ENCODE measurements at regions not wholly inside any gene's neighbourhood (a gene's known extent, or its start where the extent isn't known, plus 50 kb on each side); places are given as distances from the start of the nearest gene placed in this dataset.
"Not testable (repeated sequence)": the region's sequence is repeated elsewhere in the genome, so short reads cannot be mapped to it uniquely, and the experiment has no call there.

DNA sequence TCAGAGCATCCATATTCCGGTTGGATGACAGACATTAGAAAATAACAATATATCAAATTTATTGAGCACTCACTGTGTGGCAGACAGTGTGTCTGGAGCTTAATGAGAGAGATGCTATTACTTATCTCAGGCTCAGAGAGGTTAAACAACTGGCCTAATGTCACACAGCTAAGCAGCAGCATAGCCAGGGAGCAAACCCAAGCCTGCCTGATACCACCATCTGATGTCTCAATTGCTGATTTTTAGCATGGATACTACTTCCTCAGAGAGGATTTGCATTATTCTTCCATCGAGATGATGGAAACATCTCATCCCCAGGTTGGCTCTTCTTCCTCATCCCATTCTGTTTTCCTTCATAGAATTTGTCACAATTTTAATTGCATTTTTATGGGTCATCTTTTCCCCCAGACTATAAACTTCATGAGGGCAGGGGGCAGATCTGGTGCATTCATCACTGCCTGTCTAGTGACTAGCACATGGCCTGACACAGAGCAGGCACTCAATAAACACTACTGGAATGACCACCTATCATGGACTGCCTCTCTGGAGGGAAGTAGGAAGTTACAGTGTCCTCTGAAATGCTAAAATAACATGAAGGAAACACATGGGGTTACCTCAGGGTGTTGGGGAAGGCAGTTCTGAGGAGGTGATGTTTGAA, 344.8 kb upstream of the CCL2 start:
- DNase-seq = no peak

DNA sequence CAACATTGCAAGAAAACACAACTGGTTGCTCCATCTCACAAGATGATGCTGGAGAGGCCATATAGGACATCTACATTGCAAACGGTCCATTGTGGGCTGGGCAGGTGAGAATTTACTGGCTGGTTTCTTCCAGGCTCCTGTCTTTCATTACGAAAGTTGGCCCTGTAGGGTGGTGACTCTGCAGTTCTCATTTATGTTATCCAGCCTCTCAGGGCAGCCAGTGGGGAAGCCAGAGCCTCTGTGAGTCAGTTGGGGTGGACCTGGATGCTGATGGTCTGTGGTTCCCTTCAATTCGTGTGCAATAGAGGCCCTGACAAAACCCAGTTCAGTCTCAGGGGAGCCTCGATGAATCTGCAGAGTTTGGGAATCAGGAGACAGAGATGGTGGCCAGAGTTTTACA, 341.0 kb upstream of the CCL2 start:
- no peak for DNase-seq

DNA sequence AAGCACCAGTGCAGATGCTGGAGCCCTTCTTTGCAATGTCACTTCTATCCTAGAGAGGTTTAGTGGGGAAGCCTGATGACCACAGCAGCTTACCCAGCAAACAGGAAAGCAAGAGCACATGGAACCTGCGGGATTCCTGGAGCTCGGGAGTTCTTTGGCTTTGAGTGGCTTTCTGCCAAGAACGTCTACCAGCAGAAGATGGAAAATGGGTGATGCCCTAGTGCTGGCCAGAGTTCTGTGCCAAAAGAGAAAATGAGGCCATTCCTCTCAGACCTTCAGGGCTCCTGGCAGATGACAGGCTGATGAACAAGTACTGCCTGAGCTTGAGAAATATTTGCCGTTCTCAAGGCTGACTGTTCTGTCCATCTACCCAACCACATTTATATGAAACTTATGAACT, 332.1 kb upstream of the CCL2 start:
- DNase-seq = no peak

DNA sequence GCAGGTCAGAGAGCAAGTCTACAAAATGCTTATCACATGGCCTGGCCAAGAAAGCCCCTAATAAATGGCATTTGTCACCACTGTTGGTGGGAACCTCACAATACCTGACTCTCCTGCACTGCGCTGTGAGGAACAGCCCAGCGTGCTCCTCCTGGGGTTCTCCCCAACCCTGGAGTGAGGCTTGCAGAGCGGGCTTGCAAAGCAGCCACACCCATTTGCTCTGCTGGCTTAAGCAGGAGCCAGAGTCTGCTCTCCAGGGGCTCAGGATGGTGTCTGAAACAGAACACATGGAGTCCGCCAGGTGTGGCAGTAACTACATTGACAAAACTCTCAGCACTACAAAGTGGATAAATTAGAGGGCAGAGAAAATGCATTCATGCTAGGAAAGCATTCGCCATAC, 331.0 kb upstream of the CCL2 start:
- no peak for DNase-seq

DNA sequence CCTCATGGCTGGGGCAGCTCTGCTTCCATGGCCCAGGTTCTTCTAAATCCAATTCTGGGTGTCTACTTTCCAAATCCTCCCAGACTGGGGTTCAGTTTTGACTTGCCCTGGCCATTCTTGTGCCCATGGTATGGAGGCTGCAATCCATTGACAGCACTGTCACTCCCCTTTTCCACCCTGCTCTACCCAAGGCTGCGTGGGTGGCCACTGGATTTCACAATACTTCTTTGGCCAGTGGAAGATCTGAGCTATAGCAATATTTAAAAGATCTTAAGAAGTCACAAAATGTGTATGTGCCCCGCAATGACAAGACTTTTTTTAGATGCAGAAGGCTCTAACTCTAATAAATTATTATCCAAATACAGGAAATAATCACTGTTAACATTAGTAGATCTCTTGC, 329.4 kb upstream of the CCL2 start:
- DNase-seq = no peak

DNA sequence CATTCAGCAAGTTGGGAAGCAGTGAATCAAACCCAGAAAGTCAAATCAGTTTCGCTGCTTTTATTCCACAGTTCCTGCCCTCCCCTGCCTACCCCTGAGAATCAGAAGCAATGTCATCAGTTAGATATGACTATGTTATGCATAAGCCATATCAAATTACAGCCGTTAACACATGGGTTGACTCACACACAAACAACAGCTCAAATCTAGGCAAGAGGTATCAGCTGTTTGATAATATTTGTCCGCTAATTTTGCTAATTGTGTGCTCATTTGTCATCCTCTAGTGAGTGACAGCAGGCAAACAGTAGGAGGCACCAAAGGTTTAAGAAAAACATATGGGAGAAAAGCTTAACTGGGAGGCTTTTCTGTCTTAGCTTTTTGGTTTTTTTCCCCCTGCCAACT, 327.4 kb upstream of the CCL2 start:
- no peak for DNase-seq

DNA sequence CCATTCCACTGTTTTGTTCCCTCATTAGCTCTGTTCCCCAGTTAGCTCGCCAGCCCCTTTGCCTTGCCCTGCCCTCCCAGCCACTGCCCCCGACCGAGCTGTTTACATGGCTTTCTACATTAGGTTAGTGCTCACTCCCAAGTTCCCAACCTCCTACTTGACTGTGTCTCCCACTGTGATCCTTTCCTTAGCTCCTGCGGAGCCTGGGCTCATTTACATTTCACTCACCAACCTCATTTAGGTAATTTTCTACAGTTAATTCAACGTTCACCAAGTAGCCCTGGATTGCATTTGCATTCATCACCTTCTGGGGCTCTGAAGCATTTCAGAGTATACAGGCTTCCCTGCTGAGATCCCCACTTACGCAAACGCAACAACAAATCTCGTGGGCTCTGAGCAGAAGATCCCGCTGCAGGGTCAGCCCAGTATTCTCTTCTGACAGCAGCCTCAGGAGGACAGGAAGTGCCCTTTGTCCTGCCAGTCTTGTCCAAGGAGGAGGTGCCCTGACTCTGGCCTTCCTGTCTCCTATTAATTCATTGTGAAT, 325.8 kb upstream of the CCL2 start:
- no peak for DNase-seq

DNA sequence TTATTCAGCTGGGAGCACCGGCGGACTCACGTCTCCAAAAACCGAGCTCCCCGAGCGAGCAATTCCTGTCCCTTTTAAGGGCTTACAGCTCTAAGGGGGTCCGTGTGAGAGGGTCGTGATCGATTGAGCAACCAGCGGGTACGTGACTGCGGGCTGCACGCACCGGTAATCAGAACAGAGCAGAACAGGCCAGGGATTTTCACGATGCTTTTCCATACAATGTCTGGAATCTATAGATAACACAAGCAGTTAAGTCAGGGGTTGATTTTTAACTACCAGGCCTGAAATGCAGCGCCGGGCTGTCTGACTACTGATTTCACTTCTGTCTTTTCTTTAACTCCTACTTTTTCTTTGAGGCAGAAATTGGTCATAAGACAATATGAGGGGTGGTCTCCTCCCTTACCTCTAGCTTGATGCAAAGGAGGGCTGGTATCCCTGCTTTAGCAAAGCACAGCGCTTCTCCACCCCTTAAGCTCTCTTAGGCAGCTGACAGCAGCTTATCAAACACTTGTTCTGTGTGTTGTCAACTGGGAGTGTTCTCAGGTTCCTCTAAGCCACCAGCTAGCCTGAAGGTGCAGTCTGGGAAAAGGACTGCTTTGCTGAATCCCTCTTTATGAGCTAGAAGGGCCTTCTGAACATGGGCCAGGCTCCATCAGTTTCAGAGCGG, 323.8 kb upstream of the CCL2 start:
- DNase-seq = not testable (repeated sequence)

DNA sequence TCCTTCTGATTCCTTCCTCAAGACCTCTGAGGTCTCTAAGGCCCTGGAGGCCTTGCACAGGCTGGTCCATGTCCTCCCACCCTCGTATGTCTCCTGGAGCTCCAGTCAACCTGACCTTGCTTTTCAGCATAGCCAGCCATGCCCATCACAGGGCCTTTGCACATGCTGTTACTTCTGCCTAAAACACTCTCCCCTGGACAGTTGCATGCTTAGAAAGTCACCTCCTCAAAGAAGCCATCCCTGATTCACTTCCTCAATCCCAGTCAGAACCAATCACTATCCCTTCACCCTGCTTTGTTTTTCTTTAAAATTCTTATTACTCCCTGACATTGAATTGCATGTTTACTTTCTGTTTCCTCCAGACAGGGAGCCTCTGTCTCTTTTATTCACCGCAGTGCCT, 322.1 kb upstream of the CCL2 start:
- no peak for DNase-seq

DNA sequence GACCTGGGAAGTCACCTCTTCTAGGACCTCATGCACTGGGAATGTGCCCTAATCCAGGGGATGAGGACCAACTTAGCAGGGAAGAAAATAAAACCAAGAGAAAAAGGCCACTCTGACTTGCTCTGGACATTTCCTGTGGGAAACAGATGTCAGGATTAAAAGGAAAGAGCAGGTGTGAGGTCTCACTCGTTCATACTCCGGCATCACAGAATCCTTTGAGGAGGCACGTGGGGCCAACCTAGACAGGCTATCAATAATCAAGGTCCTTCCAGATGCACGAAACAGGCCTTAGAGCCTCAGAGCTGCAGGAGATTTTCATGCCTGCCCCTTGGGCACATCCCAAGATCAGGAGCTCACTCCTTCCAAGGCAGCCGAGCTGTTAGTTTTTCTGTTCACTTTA, 321.5 kb upstream of the CCL2 start:
- no peak for DNase-seq

DNA sequence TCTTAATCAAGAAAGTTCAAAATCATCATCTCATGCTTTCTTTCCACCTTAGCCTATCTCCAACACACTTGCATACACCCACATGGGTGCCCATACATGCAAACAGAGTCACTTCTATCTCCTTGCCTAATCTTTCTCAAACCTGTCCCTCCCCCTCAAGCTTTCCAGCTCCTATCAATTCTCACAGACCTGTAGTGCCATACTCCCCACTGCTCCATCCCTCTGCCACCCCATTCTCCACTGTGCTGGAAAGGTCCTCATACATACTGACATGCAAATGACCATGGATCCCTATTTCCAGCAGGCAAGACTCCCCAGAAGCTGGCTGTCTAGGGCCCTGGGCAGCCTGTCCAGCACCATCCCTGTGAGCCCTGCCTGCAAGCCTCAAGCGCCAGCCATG, 320.4 kb upstream of the CCL2 start:
- DNase-seq = no peak

DNA sequence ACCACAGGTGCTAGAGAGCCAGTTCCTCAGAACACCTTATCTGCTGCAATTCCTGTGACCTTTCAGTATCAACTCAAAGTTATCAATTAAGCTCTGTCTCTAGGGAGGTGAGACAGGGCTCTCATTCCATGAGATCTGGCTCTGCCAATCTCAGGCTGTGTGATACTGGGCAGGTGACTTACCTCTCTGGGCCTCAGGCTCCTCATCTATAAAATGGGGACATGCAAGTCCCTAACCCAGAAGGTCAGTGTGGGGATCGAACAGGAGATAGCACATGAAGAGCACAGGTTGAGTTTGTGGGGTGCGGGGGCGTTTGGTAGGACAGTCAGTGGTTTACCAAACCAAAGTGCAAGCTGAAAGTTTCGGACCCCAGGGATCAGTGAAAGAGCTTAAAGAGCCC, 319.3 kb upstream of the CCL2 start:
- no peak for DNase-seq

DNA sequence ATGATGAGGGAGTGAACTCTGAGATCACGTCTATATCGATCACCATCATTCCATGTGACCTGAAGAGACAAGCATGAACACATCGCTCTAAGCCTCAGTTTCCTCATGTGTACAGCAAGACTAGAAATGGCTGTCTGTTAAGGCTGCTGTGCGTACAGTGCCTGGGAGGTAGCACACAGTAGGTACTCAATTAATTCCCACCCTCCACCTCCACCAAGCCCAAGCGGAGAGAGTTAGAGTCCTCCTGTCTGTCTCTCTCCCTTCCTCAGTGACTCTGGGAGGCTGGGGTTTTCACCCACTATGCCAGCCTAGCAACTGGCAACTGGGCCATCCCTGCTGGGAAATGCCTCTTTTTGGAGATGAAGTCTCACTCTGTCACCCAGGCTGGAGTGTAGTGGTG, 318.3 kb upstream of the CCL2 start:
- DNase-seq = no peak

DNA sequence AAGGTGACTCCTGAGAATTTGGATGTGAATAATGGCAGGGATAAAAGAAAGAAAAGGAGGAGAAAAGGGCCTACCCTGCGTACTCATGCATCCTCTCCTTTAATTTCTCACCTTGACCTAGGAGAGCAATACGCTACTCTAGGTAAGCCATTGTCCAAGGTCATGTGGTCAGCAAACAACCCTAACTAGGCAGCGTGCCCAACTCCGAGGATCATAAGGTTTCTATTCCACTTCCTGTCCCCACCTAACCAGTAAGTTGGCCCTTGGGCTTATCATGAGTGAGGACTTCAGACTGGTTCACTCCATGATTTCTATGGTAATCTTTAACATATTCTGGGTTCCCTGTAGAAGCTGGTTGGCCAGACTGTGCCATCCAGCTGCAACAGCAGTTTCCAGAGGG, 315.1 kb upstream of the CCL2 start:
- DNase-seq = no peak

DNA sequence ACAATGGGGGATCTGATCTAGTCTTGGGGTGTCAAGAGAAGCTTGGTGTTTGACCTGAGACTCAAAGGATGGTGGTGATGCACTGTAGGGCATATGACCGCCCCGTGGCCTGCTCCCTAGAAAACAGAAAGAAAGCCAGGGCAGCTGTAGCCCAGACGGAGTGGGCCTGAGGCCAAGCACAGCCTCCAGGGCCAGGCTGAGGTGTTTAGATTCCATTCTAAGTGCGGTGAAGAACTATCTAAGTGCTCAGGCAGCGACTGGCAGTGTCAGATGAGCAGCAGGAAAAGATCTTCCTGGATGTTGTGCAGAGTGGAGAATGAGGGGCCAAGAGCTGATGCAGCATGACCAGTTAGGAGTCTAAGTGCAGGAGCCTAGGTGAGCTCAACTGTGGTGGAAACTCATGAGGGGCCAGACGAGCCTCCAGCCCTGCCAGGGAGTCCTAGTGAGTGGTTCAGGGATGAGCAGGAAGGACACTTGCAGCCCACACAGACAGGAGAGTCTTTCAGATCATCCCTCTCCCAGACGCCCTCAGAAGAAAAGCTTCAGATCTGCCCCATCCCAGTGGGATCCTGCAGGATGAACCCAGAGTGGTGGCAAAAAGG, 314.2 kb upstream of the CCL2 start:
- no peak for DNase-seq

DNA sequence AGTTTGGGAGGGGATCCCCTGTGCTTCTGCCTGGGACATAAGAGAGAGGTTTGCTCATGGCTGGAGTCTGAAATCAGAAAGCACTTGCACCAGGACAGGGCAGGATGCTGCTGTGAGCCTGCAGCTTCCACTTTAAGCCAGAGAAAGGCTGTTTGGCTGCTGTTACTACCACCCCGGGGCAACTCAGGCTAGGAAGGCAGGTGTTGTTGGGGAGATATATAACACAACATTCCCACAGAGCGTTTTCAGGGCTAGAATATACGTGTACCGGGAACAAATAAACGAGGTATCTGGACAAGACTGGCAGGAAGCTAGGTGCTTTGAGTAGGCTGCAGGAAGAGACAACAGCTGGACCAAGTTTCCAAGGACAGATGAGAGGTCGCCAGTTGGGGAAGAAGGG, 313.3 kb upstream of the CCL2 start:
- no peak for DNase-seq

DNA sequence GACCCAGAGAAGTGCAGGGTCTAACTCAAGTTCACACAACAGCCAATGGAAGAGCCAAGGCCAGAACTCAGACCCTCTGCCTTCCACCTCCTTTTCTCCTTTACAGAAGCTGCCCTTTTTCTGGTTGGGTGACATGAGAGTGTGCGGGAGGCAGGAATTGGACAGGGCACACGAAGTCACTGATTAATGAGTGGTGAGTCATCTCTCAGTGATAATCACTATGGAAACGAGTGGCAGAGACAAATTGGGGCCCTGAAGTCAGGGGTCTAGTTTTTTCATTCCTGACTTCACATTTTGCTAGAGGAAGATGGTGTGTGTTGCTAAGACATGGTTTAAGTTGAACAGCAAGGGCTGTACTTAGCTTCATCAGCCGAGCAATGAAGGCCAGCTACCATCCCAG, 312.7 kb upstream of the CCL2 start:
- no peak for DNase-seq

DNA sequence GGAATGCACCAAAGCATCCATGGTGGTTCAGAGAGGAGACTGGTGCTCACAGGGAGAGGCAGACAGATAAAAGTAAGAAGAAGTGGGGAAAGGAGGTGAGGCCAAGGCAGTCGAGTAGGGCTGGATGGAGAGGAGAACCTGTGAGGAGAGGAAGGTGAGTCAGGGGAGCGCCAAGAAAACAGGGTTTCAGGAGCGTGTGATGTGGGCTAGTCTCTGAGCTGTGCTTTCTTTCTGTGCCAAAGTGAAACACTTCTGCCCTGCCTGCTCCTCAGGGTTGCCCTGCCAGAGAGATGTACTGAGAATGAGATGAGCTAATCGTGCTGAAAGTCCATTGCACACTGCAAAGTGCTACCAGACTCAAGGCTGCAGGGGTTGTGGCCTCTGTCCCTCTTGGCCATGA, 310.7 kb upstream of the CCL2 start:
- DNase-seq = no peak

DNA sequence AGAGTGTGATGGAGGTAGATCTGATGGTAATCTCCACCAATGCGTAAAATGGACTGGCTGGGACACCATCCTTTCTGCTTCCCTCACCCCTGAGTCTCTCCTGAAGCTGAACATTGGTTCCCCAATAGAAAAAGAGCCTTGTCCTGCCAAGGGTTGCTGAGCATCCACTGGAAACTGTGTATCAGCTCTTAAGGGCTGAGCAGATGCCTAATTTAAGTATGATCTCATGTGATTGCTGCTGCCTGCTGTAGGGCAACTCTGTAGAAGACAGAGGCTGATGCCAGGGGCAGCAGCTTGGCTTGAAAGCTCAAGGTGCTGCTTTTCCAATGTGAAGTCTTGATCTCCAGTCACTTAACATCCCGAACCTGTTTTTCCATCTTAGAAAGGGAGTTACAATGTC, 310.3 kb upstream of the CCL2 start:
- no peak for DNase-seq

DNA sequence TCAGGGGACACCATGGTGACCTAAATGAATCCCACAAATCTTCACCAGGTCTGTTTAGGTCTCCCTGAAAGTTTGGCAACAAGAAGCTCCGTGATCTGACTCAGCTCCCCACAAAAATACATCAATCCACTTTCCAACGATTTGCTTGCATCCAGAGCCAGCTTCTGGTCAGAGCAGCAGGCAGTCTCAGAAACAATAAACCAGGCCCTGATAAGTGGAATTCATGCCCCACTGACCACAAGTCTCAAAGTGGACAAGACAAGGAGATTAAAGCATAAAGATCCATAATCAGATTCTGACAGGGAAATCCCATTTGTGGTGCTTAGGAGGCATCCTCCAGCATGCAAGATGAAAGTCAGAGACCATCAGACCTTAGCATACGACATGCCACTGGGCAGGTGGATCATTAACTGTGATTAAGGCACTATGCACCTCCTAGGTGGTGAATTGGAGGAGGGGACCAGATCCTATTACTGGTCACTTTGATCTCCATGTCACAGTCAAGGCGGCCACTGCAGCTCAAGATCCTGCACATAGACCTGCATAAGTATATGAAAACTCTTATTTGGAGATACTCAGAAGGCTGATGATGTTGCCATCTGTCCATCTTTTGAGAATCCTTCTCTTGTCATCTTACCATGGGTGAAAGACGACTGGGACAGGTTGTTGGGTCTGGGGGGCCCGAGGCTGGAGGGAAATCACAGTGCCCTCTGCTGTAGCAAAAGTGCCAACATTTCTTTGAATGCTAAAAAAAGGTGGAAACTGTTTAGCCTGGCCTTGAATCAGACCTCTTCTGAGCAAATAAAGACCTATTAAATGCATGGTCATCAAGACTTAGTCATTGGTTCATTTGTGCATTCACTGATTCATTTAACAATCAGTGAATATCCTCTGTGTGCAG, 309.2 kb upstream of the CCL2 start:
- no peak for DNase-seq

DNA sequence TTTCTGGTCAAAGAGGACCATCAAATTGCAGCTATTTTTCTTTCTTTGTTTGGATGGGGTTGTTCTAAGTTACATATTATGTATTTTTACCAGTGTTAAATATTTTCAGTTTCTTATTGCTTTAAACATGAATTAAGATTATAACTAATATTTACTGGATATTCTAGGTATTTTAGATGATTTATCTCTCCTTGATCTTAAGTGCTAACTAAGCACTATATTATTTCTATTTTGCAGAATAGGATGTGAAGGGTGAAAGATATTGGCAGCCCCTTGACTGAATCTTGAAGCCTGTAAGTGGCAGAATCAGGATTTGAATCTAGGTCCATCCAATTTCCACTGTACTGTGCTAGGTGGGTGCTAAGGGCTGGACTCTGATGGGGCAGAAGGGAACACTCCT, 307.3 kb upstream of the CCL2 start:
- DNase-seq = no peak

DNA sequence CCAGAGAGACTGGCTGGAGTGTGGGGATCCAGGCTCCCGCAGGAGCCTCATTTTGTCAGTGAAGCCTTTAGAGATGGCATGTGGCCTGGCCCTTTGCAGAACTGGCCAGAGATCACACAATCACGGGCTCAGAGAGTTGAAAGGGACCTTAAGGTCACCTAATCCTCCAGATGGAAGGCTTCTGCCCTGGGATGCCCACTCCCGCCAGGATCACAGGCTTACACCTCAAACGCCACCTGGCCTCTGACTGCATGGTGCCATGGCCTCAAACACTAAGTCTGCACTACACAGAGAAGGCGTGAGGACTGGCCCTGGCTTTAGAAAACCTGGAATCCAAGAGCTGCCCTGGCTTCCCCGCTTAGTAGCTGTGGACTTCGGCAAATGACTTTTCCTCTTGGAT, 306.8 kb upstream of the CCL2 start:
- no peak for DNase-seq

DNA sequence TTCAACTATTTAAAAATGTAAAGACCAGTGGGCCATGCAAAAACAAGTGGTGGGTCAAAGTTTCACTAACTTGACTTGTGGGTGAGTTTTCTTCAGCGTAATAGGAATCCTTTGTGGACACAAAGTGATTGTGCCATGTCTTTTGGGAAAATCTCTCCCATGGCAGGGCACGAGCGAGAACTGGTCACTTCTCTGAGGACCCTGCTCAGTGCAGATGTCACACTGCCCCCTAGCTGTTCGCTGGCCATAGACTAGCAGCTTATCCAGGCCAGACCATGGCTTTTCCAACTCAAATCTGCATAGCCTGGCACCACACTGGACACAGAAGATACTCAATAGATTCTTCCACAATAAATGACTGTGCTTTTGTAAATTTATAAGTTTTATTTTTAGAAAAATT, 306.0 kb upstream of the CCL2 start:
- no peak for DNase-seq

DNA sequence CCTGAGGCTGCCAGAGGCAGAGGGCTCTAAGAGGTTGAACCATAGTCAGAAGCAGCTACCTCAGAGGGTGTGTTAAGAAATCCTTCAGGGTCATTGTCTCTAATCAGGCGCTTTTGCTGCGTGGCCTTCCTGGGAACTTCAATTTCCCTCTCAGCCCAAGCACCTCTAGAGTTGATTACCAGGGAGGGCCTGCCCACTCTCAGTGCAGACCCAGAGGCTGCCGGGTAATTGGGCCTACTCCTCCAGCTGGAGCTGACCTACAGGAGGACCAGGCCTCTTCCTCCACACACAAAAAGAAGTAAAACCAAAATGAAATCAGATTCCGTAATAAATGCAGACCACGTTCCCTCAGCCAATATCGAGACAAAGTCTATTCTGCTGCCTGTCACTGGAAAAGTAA, 305.0 kb upstream of the CCL2 start:
- no peak for DNase-seq
